SK-N-SH treated with all-trans-retinoic acid at 6 μM for 48 hours (cell line): ENCODE measurements at regions not wholly inside any gene's neighbourhood (a gene's known extent, or its start where the extent isn't known, plus 50 kb on each side); places are given as distances from the start of the nearest gene placed in this dataset.

Experiments
- ATAC-seq: fragments of 200-7000 bp; cut with Tn5 transposase; 3 replicates; pipeline ENCODE4 v1.9.1; 2020; ENCODE audit warnings: mild to moderate bottlenecking, moderate library complexity
- ARNTL ChIP-seq: fragments of 450-650 bp; formaldehyde crosslinking; IDR thresholded peaks from 2 replicates; pipeline ENCODE4 v1.5.0; 2020; ENCODE audit warnings: low read depth, mild to moderate bottlenecking, moderate library complexity, borderline replicate concordance
- BACH2 ChIP-seq: fragments of 250-450 bp; sonication (Bioruptor Pico); IDR thresholded peaks from 2 replicates; pipeline ENCODE4 v1.9.0; 2021; ENCODE audit warnings: mild to moderate bottlenecking, borderline replicate concordance
- CSDC2 ChIP-seq: fragments of 250-450 bp; sonication (Bioruptor Pico); IDR thresholded peaks from 2 replicates; pipeline ENCODE4 v1.5.0; 2020; ENCODE audit warnings: mild to moderate bottlenecking, moderate library complexity
- CSRNP3 ChIP-seq: fragments of 250-450 bp; sonication (Bioruptor Pico); IDR thresholded peaks from 2 replicates; pipeline ENCODE4 v1.5.1; 2021; ENCODE audit warnings: mild to moderate bottlenecking, moderate library complexity
- ESRRG ChIP-seq: fragments of 250-450 bp; sonication (Bioruptor Pico); IDR thresholded peaks from 2 replicates; pipeline ENCODE4 v1.6.1; 2021; ENCODE audit warnings: mild to moderate bottlenecking
- GLIS3 ChIP-seq: fragments of 250-450 bp; sonication (Bioruptor Pico); IDR thresholded peaks from 2 replicates; pipeline ENCODE4 v1.5.0; 2020; ENCODE audit warnings: mild to moderate bottlenecking, moderate library complexity
- ISL1 ChIP-seq: fragments of 250-450 bp; sonication (Bioruptor Pico); IDR thresholded peaks from 2 replicates; pipeline ENCODE4 v2.1.2; 2022; ENCODE audit warnings: mild to moderate bottlenecking, moderate library complexity
- PATZ1 ChIP-seq: fragments of 250-450 bp; sonication (Bioruptor Pico); IDR thresholded peaks from 2 replicates; pipeline ENCODE4 v1.8.0; 2020; ENCODE audit warnings: mild to moderate bottlenecking, moderate library complexity, borderline replicate concordance
- POU6F1 ChIP-seq: fragments of 250-450 bp; sonication (Bioruptor Pico); IDR thresholded peaks from 2 replicates; pipeline ENCODE4 v1.8.0; 2021; ENCODE audit warnings: low read depth, mild to moderate bottlenecking, moderate library complexity, borderline replicate concordance
- PPARA ChIP-seq: fragments of 250-450 bp; sonication (Bioruptor Pico); IDR thresholded peaks from 2 replicates; pipeline ENCODE4 v1.5.0; 2020; ENCODE audit warnings: mild to moderate bottlenecking, borderline replicate concordance
- RARB ChIP-seq: fragments of 250-450 bp; sonication (Bioruptor Pico); IDR thresholded peaks from 2 replicates; pipeline ENCODE4 v1.8.0; 2021; ENCODE audit warnings: mild to moderate bottlenecking, moderate library complexity
- SNAI2 ChIP-seq: fragments of 250-450 bp; sonication (Bioruptor Pico); IDR thresholded peaks from 2 replicates; pipeline ENCODE4 v1.5.0; 2020; ENCODE audit warnings: mild to moderate bottlenecking, moderate library complexity
- TCF4 ChIP-seq: fragments of 250-450 bp; sonication (Bioruptor Pico); IDR thresholded peaks from 2 replicates; pipeline ENCODE4 v1.8.0; 2021; ENCODE audit warnings: mild to moderate bottlenecking, moderate library complexity, borderline replicate concordance
- TOX ChIP-seq: fragments of 250-450 bp; sonication (Bioruptor Pico); IDR thresholded peaks from 2 replicates; pipeline ENCODE4 v1.8.0; 2021; ENCODE audit warnings: mild to moderate bottlenecking, moderate library complexity, borderline replicate concordance
- TSHZ2 ChIP-seq: fragments of 250-450 bp; sonication (Bioruptor Pico); IDR thresholded peaks from 2 replicates; pipeline ENCODE4 v1.5.0; 2020; ENCODE audit warnings: mild to moderate bottlenecking, moderate library complexity
- ZC3H10 ChIP-seq: fragments of 250-450 bp; sonication (Bioruptor Pico); IDR thresholded peaks from 2 replicates; pipeline ENCODE4 v1.5.1; 2021; ENCODE audit warnings: mild to moderate bottlenecking, moderate library complexity
- ZFP3 ChIP-seq: fragments of 250-450 bp; sonication (Bioruptor Pico); IDR thresholded peaks from 2 replicates; pipeline ENCODE4 v1.5.0; 2020; ENCODE audit warnings: mild to moderate bottlenecking, moderate library complexity
- ZFP30 ChIP-seq: fragments of 450-650 bp; formaldehyde crosslinking; IDR thresholded peaks from 2 replicates; pipeline ENCODE4 v1.5.0; 2022; ENCODE audit warnings: mild to moderate bottlenecking, moderate library complexity
- ZNF565 ChIP-seq: fragments of 450-650 bp; formaldehyde crosslinking; conservative IDR thresholded peaks from 2 replicates; pipeline ENCODE4 v1.5.0; 2020; ENCODE audit warnings: low read depth, mild to moderate bottlenecking, moderate library complexity
- ZNF70 ChIP-seq: fragments of 450-650 bp; formaldehyde crosslinking; IDR thresholded peaks from 2 replicates; pipeline ENCODE4 v1.5.0; 2020; ENCODE audit warnings: mild to moderate bottlenecking, moderate library complexity

GRCh38 chr2:66694087-66694860 lies 259.3 kb downstream of the MEIS1 start (continued):
- TF ChIP-seq TSHZ2: no peak

GRCh38 chr2:66695226-66695735 lies 260.4 kb downstream of the MEIS1 start:
- no peak for TF ChIP-seq TSHZ2
- no peak for TF ChIP-seq RARB (CRISPR knock-in tag)
- no peak for TF ChIP-seq ZNF70 (CRISPR knock-in tag)
- TF ChIP-seq BACH2 (CRISPR knock-in tag): no peak
- TF ChIP-seq PPARA (CRISPR knock-in tag): no peak
- no peak for TF ChIP-seq ZNF565 (CRISPR knock-in tag)
- no peak for TF ChIP-seq TCF4 (CRISPR knock-in tag)
- TF ChIP-seq TOX (CRISPR knock-in tag): no peak
- TF ChIP-seq ZFP30 (CRISPR knock-in tag): no peak
- no peak for TF ChIP-seq CSDC2 (CRISPR knock-in tag)
- TF ChIP-seq, all 23 proteins: peak for 0
- no peak for ATAC-seq

GRCh38 chr2:66696374-66696773 lies 261.4 kb downstream of the MEIS1 start:
- TF ChIP-seq TCF4 (CRISPR knock-in tag) (no peak), ZFP3 (CRISPR knock-in tag) (no peak), ISL1 (CRISPR knock-in tag) (no peak), BACH2 (CRISPR knock-in tag) (no peak), PATZ1 (CRISPR knock-in tag) (no peak), TSHZ2 (no peak)
- ATAC-seq: no peak

GRCh38 chr2:66696886-66697285 lies 262.0 kb downstream of the MEIS1 start:
- ATAC-seq: no peak
- no peak for TF ChIP-seq ZNF70 (CRISPR knock-in tag)
- no peak for TF ChIP-seq ESRRG
- TF ChIP-seq CSRNP3 (CRISPR knock-in tag): no peak
- TF ChIP-seq ZC3H10 (CRISPR knock-in tag): no peak
- TF ChIP-seq ZFP3 (CRISPR knock-in tag): no peak
- TF ChIP-seq GLIS3 (CRISPR knock-in tag): no peak
- TF ChIP-seq POU6F1 (CRISPR knock-in tag): no peak
- TF ChIP-seq ARNTL (CRISPR knock-in tag): no peak
- TF ChIP-seq TOX (CRISPR knock-in tag): no peak
- no peak for TF ChIP-seq RARB (CRISPR knock-in tag)
- TF ChIP-seq ISL1 (CRISPR knock-in tag): no peak
- no peak for TF ChIP-seq SNAI2 (CRISPR knock-in tag)
